Putamen (tissue), 1 donor: ENCODE measurements at regions not wholly inside any gene's neighbourhood (a gene's known extent, or its start where the extent isn't known, plus 50 kb on each side); places are given as distances from the start of the nearest gene placed in this dataset.
"Not testable (repeated sequence)": the region's sequence is repeated elsewhere in the genome, so short reads cannot be mapped to it uniquely, and the experiment has no call there.

Experiments used
- DNase-seq: peaks from one replicate; pipeline ENCODE4 v3.0.0-alpha.2; 2016; ENCODE audit warnings: low spot score

DNA sequence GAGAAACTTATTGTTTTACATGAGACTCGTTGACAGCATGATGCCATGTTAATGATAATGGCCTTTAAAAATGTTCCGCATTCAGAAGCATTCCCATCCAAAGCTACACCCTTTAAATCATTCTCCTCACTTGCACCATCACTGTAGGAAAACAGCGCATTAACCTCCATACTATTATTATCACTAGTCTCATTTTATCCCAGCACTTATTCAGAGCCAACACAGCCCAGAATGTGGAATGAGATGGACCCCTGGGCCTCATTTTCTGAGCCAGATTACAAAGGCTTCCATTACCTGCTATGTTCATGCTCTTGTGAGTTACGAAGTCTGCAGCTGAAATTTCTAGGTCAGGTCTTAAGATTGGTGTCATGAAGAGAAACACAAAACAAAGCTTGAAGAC, 159.4 kb downstream of the HS3ST3A1 start:
- DNase-seq = no peak

DNA sequence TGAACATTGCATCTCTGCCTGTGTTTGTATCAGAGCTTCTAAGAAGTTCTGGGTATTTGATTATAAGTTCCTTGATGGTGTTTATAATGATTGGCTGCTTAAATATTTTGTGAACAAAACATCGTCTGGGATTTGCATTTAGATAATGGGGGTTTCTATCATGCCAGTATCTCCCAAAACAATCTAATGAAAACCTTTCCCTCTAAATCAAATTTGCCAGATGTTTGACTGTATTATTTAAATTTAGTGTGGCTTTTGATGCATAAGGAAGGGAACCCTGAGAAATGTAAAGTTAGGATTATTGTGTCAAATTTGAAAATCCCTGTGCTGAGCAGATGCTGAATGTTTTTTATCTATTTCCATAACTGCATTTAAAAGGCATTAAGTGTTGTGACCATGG, 159.9 kb downstream of the HS3ST3A1 start:
- DNase-seq = no peak

GRCh38 chr17:13437966-13438779, 163.6 kb downstream of the HS3ST3A1 start:
- DNase-seq = no peak

- DNase-seq = no peak
Measured at GRCh38 chr17:13435230-13435629, 166.5 kb downstream of the HS3ST3A1 start.

DNA sequence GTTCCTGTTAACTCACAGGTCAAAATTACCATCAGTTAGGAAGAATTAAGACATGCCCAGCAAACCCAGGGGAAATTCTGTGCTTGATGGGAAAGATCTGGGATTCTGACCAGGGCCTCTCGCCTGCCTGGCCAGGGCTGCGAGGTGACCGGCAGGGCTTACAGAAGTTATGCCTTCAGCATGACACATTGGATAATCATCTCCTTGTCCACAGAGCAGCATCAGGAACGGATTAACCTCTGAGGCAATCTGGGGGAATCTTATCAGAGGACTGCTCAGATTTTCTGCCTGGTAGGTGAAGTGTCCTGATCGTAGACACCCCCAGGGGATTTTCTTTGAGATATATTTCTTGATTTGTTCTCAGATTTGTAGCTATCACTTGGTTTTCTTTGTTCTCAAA, 172.5 kb downstream of the HS3ST3A1 start:
- no peak for DNase-seq

DNA sequence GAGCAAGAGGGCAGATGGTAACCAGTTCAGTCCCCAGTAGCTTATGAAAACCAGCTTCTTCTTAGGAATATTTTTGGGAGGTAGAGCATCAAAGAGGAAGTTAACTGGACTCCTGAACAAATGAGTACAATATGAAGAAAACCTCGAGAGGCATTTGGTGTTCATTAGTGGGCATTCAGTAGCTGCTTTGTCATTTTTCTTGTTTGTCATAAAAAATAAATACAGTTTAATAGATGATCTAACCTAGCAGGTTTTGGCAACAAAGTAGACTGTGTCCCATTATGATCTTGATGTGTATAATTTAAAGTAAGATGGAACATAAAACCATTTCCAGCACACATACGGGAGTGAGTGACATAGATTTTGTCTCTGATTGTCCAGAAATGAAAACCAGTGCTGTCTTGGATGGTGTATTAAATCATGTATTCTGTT, 173.1 kb downstream of the HS3ST3A1 start:
- DNase-seq = no peak

GRCh38 chr17:13426991-13427390, 174.7 kb downstream of the HS3ST3A1 start:
- no peak for DNase-seq

GRCh38 chr17:13425390-13425789, 176.3 kb downstream of the HS3ST3A1 start:
- DNase-seq = no peak

- peak; percentile 9 for DNase-seq
Measured at GRCh38 chr17:13421581-13422130, 180.1 kb downstream of the HS3ST3A1 start.

- no peak for DNase-seq
Measured at GRCh38 chr17:13420878-13421277, 180.9 kb downstream of the HS3ST3A1 start.

DNA sequence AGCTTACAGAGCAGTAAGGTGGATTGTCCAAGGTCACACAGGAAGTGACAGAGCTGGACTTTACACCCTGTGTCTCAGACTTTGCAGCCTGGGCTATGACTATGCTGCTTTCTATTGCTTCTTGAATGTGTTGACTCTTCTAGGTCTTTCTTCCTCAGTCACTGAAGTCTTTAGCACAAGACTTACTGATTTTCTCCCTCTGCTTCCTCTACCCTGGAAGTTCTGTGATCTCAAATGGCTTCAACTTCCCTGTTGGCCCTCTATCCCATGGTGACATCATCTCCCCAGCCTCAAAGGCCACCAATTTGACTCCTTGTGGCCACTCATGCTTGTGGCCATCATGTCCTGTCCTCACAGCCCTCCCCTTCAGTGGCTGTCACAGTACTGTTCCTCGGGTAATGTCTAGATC, 181.3 kb downstream of the HS3ST3A1 start:
- DNase-seq = no peak

DNA sequence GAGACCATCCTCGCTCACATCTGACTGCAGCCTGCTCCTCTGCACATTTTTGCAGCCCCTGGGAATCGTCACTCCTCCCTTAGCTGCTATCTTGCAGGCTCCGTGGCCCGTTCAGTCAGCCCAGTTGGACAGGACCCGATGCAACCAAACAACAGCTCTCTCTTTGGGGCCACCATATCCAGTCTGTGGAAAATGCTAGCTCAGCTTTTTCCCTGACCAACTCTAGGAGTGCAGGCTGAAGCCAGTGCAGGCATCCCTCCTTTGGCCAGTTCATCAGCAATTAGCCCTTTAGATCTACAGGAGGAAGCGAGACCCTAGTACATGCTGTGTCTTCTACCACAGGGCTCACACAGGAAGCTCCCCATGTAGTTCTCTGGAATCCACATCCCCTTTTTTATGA, 182.1 kb downstream of the HS3ST3A1 start:
- no peak for DNase-seq

GRCh38 chr17:13418891-13419290, 182.8 kb downstream of the HS3ST3A1 start:
- no peak for DNase-seq

DNA sequence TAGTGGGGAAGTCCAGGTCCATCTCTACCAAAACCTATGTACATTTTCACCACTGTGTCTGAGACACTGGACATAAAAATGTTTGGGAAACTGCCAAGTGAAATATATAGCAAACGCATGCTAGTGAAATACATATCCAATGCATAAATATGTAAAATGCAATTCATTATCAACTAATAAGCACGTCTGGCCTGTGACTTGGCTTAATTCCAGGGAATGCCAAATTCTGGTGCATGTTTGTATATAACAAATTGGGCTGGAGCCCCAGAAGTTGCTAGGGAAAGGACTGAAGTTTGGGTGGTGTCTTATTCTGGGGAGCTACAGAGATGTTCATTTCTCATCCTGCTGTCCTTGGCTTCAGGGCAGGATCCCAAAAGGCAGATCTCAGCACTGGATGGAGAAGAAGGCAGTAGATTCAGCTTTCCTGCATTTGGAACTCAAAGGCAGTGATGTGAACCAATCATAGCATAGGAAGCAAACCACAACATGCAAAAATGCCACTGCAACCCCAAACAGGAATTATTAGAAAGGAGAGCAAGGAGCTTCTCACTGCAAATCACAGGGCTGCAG, 184.3 kb downstream of the HS3ST3A1 start:
- no peak for DNase-seq

DNA sequence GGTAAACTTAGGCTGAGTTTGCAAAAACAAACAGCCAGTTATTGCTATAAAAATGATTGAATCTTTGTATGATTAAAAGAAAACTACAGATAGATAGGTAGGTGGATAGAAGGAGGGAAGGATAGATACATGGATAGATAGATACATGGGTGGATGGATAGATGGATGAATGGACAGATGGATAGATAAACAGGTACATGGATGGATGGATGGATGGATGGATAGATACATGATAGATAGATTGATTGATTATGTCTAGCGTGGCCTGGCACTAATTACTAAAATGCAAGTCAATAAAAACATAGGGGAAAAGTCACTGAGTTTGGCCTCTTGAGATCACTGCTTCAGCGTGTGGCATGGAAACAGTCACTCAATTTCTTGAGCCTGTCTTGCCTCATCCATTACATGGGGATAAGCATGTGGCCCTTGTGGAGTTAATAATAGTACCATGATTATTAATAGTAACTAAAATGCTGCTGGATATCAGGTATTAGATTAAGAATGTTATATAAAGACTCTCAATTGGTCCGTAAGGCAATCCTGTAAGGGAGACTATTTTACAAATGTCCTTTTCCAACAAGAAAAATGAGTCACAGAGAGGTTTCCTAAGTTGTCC, 184.9 kb downstream of the HS3ST3A1 start:
- DNase-seq = no peak

GRCh38 chr17:13415871-13416416, 185.8 kb downstream of the HS3ST3A1 start:
- DNase-seq = no peak

DNA sequence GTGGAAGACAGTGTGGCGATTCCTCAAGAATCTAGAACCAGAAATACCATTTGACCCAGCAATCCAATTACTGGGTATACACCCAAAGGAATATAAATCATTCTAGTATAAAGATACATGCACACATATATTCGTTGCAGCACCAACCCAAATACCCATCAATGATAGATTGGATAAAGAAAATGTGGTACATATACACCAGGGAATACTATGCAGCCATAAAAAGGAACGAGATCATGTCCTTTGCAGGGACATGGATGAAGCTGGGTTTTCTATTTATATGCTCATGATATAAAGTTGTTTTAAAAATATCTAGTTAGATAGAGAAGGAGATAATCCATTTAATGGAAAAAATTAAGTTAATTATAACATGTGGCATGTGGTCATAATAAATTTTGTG, 186.5 kb downstream of the HS3ST3A1 start:
- not testable (repeated sequence) for DNase-seq

- DNase-seq = no peak
Measured at GRCh38 chr17:13413001-13413400, 188.7 kb downstream of the HS3ST3A1 start.

DNA sequence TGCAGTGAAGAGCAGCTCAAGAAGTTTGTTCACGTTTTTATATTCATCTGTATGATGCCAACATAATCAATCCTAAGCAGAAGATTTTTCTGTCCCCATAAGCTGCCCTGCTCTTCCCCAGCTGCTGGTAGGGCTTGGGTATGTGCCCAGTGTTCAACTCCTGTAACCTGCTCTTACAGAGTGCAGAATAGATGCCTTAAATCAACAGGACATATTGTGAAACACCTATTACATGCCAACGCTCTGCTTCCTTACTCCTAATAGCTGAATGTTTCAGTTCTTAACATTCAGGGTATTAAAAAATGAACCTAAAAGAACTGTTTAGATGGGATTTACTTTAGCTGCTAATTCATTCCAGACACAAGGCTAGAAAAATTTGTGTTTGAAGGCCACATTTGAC, 190.9 kb downstream of the HS3ST3A1 start:
- DNase-seq = no peak

DNA sequence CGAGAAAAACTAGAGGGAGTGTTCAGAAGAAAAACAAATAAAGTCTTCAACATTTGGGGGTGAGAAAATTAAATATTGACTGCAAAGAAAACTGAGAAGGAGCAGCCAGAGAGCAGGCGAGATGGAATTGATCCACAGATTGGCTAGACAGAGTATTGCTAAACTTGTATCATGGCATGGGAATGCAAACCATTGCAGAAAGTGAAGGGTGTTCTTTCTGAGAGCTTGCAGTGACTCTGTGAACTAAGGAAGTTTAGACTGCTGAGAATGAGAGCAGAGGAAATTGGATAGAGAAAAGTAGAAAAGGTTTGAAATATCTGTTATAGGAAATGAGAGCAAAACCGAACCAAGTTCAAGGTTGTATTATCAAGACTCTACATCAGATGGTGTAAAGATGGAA, 191.5 kb downstream of the HS3ST3A1 start:
- DNase-seq = no peak

GRCh38 chr17:13409455-13409854, 192.3 kb downstream of the HS3ST3A1 start:
- DNase-seq = no peak

GRCh38 chr17:13407381-13407780, 194.3 kb downstream of the HS3ST3A1 start:
- no peak for DNase-seq

- DNase-seq = no peak
Measured at GRCh38 chr17:13405807-13406206, 195.9 kb downstream of the HS3ST3A1 start.
